ENCODE measurements at regions not wholly inside any gene's neighbourhood (a gene's known extent, or its start where the extent isn't known, plus 50 kb on each side); places are given as distances from the start of the nearest gene placed in this dataset.

- TF ChIP-seq POLR2AphosphoS5 (IDR thresholded peaks at IDR 0.05; ENCODE audit: low read depth, low read length) (no peak), SPI1 (IDR thresholded peaks at IDR 0.05; ENCODE audit: low read depth, low read length) (no peak), POLR2A (IDR thresholded peaks at IDR 0.05; ENCODE audit: low read depth, low read length) (no peak), PAX5 (IDR thresholded peaks at IDR 0.05; ENCODE audit: insufficient read depth, low read length, severe bottlenecking) (no peak)
Measured at GRCh38 chr1:29729281-29729680, 493.0 kb downstream of the PTPRU start.
